Vagina (tissue), 2 donors: ENCODE measurements at regions not wholly inside any gene's neighbourhood (a gene's known extent, or its start where the extent isn't known, plus 50 kb on each side); places are given as distances from the start of the nearest gene placed in this dataset.

Source experiments
- CTCF ChIP-seq, 3 experiments: fragments of 450-650 bp in 2 of 3; fragments of 200-600 bp in 1 of 3; sonication (generic) in 1 of 3; IDR thresholded peaks; one replicate each; pipeline ENCODE4 v1.5.1; 2017 to 2019; ENCODE audit warnings: antibody characterized with exemption in 3 of 3, mild to moderate bottlenecking in 2 of 3, moderate library complexity in 2 of 3
- POLR2AphosphoS5 ChIP-seq, 2 donors: sonication (generic); formaldehyde crosslinking; IDR thresholded peaks; one replicate each; pipeline ENCODE4 v1.9.0; 2017; ENCODE audit warnings: antibody characterized with exemption in 2 of 2, mild to moderate bottlenecking in 2 of 2, low read depth in 1 of 2; ENCODE audit not compliant: insufficient read depth in 1 of 2

DNA sequence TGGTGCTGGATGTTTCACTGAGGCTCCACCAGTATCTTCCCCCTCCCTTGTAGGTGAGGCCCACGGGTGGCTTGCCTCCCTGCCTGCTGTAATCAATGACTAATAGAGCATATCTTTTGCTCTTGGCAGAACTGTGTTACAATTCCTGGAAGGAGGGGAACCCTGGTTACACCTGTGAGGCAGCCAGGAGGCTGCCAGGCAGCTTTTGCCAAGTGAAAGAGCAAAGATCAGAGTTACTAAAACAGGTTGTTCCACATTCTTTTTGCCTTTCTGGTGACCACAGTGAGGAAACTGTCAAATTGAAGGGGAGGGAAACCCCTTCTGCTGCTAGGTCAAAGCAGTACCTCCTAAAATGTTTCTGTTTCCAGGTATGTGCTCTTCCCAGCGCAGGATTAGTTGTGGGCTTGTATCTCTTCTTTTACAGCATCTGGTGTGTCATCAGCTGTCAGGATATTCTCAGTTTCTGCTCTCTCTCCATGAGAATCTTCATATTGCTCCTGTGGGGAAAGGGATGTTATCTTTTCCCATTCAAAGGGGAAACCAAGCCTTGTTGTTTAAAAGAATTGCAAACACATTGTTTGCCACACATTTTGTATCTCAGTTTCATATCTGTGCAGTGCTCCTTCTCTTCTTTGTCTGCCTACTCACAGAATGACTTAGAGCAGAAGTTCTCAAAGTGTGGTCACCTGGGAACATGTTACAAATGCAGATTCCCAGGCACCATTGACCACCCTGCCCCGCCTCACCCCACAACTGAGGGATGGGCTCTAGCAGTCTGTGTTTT lies 137.4 kb upstream of the UMPS start:
- TF ChIP-seq CTCF (IDR thresholded peaks at IDR 0.05): no peak
- peak in 1 of 2 donors; percentile 38 for TF ChIP-seq POLR2AphosphoS5 (IDR thresholded peaks at IDR 0.05; ENCODE audit: insufficient read depth in 1 of 2, low read depth in 1 of 2)
